ENCODE measurements at regions not wholly inside any gene's neighbourhood (a gene's known extent, or its start where the extent isn't known, plus 50 kb on each side); places are given as distances from the start of the nearest gene placed in this dataset.

GRCh38 chr6:155829646-155830045 is 374.0 kb upstream of the NOX3 start:
- Histone ChIP-seq H3K4ac (ENCODE audit: low read depth, low read length) (no peak overlapping the region), H4K91ac (ENCODE audit: insufficient read depth, low read depth, low read length) (no peak overlapping the region), H3K56ac (ENCODE audit: extremely low read depth, insufficient read depth, low read length) (no peak overlapping the region), H3K23ac (ENCODE audit: low read depth, low read length) (no peak overlapping the region), H3K27me3 (ENCODE audit: control insufficient read depth, insufficient read depth, low read length) (no peaks in the 10 kb centered on the region), H3K36me3 (ENCODE audit: control insufficient read depth, insufficient read depth, low read length) (no peaks in the 10 kb centered on the region), H3K14ac (replicated peaks; ENCODE audit: low read depth, low read length) (no peak overlapping the region), H3K4me1 (ENCODE audit: control insufficient read depth, insufficient read depth, low read length) (no peaks in the 10 kb centered on the region; the same call in 1 of the 2 replicates), H2BK120ac (ENCODE audit: low read depth, low read length) (no peak overlapping the region), H3K9me3 (ENCODE audit: control insufficient read depth, insufficient read depth, low read length) (no peaks in the 10 kb centered on the region), H2AK9ac (replicated peaks; ENCODE audit: low read depth, low read length, poor library complexity) (no peak overlapping the region), H3K79me1 (ENCODE audit: low read depth in 1 of 2, low read length in 2 of 2) (no peaks in the 10 kb centered on the region), H3K4me2 (ENCODE audit: low read depth, low read length) (no peak overlapping the region), H4K5ac (ENCODE audit: low read depth, low read length) (no peak overlapping the region), H4K8ac (ENCODE audit: low read depth in 2 of 2, low read length in 2 of 2) (no peak overlapping the region), H4K20me1 (ENCODE audit: insufficient read depth, low read length) (no peaks in the 10 kb centered on the region), H2AFZ (replicated peaks; ENCODE audit: low read length, poor library complexity) (no peak overlapping the region), H2AK5ac (ENCODE audit: low read depth, low read length) (no peak overlapping the region), H2BK15ac (ENCODE audit: low read depth, low read length) (no peak overlapping the region), H3K4me3 (ENCODE audit: insufficient read depth, low read depth, low read length) (no peak overlapping the region), H2BK20ac (ENCODE audit: low read depth, low read length) (no peak overlapping the region), H3K9ac (ENCODE audit: low read depth, low read length) (no peak overlapping the region), H3K27ac (ENCODE audit: insufficient read depth, low read length) (no peak overlapping the region), H2BK5ac (ENCODE audit: low read depth, low read length, poor library complexity, severe bottlenecking) (no peak overlapping the region), H3K18ac (ENCODE audit: low read depth, low read length) (no peak overlapping the region), H3K9me1 (ENCODE audit: insufficient read depth, low read length) (peaks cover 3% of the 10 kb centered on the region; the same call in 1 of the 2 replicates)
- CTCF ChIA-PET, result no interaction called here
- dilution Hi-C loops (cut with HindIII; ENCODE audit: low sequenced_read_pairs, unreplicated experiment), result no loop called here
- TF ChIP-seq MXI1 (IDR thresholded peaks at IDR 0.05; ENCODE audit: borderline replicate concordance, low read depth, low read length) (no peak), MAFK (IDR thresholded peaks at IDR 0.05; ENCODE audit: low read depth, low read length) (no peak), ELK1 (IDR thresholded peaks at IDR 0.05; ENCODE audit: borderline replicate concordance, low read depth, low read length) (no peak), SMC3 (IDR thresholded peaks at IDR 0.05; ENCODE audit: low read depth, low read length) (no peak), RFX5 (IDR thresholded peaks at IDR 0.05; ENCODE audit: low read depth, low read length) (no peak), NFE2L2 (IDR thresholded peaks at IDR 0.05; ENCODE audit: low read depth, low read length) (no peak)
- POLR2A ChIA-PET (ENCODE audit: unreplicated experiment), result no interaction called here
- WGBS, 2 experiments (ENCODE audit: extremely low coverage in 2 of 2, insufficient read length in 1 of 2), result no CpG with 5 or more reads among the region's 2 CpGs
- no TSS peak for BruUV-seq (replicated peaks)
- no peak for DNase-seq
- intact Hi-C loops (cut with micrococcal nuclease), result loop anchor here (5.0 kb wide), 1 partner anchor 948 kb away; the partner anchor contains the start of gene ARID1B
- in situ Hi-C loops (cut with MboI; ENCODE audit: low sequenced_read_pairs), result no loop called here
- ATAC-seq (ENCODE audit: low read depth), result no peak
